OCI-LY1 (cell line): ENCODE measurements at regions not wholly inside any gene's neighbourhood (a gene's known extent, or its start where the extent isn't known, plus 50 kb on each side); places are given as distances from the start of the nearest gene placed in this dataset.

Experiments used
- H2AFZ ChIP-seq: fragments of 200-600 bp; sonication (generic), shearing (Covaris generic); 2 replicates; pipeline ENCODE4 v1.6.0; 2014; ENCODE audit warnings: antibody characterized with exemption, mild to moderate bottlenecking, low read length
- H3F3A ChIP-seq: fragments of 200-600 bp; sonication (generic), shearing (Covaris generic); 2 replicates; pipeline ENCODE4 v1.6.0; 2014; ENCODE audit warnings: mild to moderate bottlenecking, antibody characterized with exemption, low read length, moderate library complexity; ENCODE audit not compliant: insufficient read depth
- H3K27ac ChIP-seq: fragments of 200-600 bp; sonication (generic); 2 replicates; pipeline ENCODE4 v1.5.1; 2014; ENCODE audit warnings: low read length, mixed run types, mild to moderate bottlenecking, low read depth; ENCODE audit not compliant: poor library complexity, severe bottlenecking
- H3K27me3 ChIP-seq: fragments of 200-600 bp; sonication (generic); 2 replicates; pipeline ENCODE4 v1.6.0; 2014; ENCODE audit warnings: antibody characterized with exemption, mild to moderate bottlenecking, low read length, moderate library complexity; ENCODE audit not compliant: insufficient read depth
- H3K36me3 ChIP-seq: fragments of 200-600 bp; sonication (generic); 2 replicates; pipeline ENCODE4 v1.6.1; 2014; ENCODE audit warnings: mild to moderate bottlenecking, antibody characterized with exemption, low read length, moderate library complexity, mixed read lengths; ENCODE audit not compliant: insufficient read depth
- H3K4me1 ChIP-seq: fragments of 200-600 bp; sonication (generic); 2 replicates; pipeline ENCODE4 v1.5.1; 2014; ENCODE audit warnings: mild to moderate bottlenecking, low read length, moderate library complexity; ENCODE audit not compliant: insufficient read depth, severe bottlenecking
- H3K4me2 ChIP-seq: fragments of 200-600 bp; sonication (generic), shearing (Covaris generic); 2 replicates; pipeline ENCODE4 v1.6.1; 2014; ENCODE audit warnings: low read length
- H3K4me3 ChIP-seq: fragments of 200-600 bp; sonication (generic); 2 replicates; pipeline ENCODE4 v1.5.1; 2014; ENCODE audit warnings: low read length, low read depth, mild to moderate bottlenecking, mixed read lengths; ENCODE audit not compliant: poor library complexity, severe bottlenecking
- H3K79me2 ChIP-seq: fragments of 200-600 bp; shearing (Covaris generic); 2 replicates; pipeline ENCODE4 v1.6.1; 2016; ENCODE audit warnings: mixed run types, low read length, mixed read lengths; ENCODE audit not compliant: insufficient read depth
- H3K9ac ChIP-seq: fragments of 200-600 bp; sonication (generic), shearing (Covaris generic); 2 replicates; pipeline ENCODE4 v1.6.1; 2014; ENCODE audit warnings: mild to moderate bottlenecking, low read length, mixed read lengths
- H3K9me2 ChIP-seq: fragments of 200-600 bp; sonication (generic), shearing (Covaris generic); 2 replicates; pipeline ENCODE4 v1.6.1; 2014; ENCODE audit warnings: low read depth, mild to moderate bottlenecking, low read length, mixed read lengths
- H3K9me3 ChIP-seq: fragments of 200-600 bp; shearing (Covaris generic); 2 replicates; pipeline ENCODE4 v1.6.1; 2014; ENCODE audit warnings: low read length, mixed read lengths
- H4K20me1 ChIP-seq: fragments of 200-600 bp; sonication (generic), shearing (Covaris generic); 2 replicates; pipeline ENCODE4 v1.6.0; 2016; ENCODE audit warnings: mild to moderate bottlenecking, low read length; ENCODE audit not compliant: insufficient read depth
- EZH2 ChIP-seq: fragments of 200-600 bp; sonication (generic), shearing (Covaris generic); IDR thresholded peaks from 2 replicates; pipeline ENCODE4 v1.8.0; 2017; ENCODE audit warnings: borderline replicate concordance, mixed run types, mild to moderate bottlenecking, antibody characterized with exemption, low read length, moderate library complexity, mixed read lengths
- TF ChIP-seq, protein P1 (sequence below): fragments of 200-600 bp; sonication (generic), shearing (Covaris generic); IDR thresholded peaks from 2 replicates; pipeline ENCODE4 v1.5.1; 2017; ENCODE audit warnings: mild to moderate bottlenecking, antibody characterized with exemption, low read length, moderate library complexity, mixed read lengths

DNA sequence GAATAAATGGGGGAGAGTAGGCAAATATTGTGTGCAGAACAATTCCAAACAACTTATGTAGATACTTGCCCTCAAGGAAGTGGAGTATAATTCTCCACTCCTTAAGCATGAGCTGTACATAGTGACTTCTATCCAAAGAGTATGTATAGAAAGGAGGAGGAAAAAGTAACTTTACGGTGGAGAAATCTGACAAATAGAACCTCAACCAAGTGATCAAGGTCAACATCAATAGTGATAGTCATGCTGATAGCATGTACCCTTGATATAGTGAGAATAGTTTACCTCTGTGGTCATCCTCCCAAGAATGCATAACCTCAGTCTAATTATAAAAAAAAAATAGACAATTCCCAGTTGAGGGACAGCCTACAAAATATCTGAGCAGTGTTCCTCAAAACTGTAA is 89.1 kb upstream of the NANOS1 start:
- Histone ChIP-seq H3K4me2 (no peak overlapping the region), H3F3A (no peaks in the 10 kb centered on the region), H3K27ac (no peak overlapping the region), H2AFZ (no peak overlapping the region), H3K9me3 (no peaks in the 10 kb centered on the region), H3K9me2 (no peaks in the 10 kb centered on the region), H3K4me1 (no peaks in the 10 kb centered on the region), H3K27me3 (no peaks in the 10 kb centered on the region; the same call in 1 of the 2 replicates), H3K36me3 (no peaks in the 10 kb centered on the region), H3K79me2 (no peaks in the 10 kb centered on the region), H4K20me1 (no peaks in the 10 kb centered on the region), H3K9ac (no peak overlapping the region), H3K4me3 (no peak overlapping the region)
- TF ChIP-seq EZH2 = no peak
- TF ChIP-seq, protein P1, sequence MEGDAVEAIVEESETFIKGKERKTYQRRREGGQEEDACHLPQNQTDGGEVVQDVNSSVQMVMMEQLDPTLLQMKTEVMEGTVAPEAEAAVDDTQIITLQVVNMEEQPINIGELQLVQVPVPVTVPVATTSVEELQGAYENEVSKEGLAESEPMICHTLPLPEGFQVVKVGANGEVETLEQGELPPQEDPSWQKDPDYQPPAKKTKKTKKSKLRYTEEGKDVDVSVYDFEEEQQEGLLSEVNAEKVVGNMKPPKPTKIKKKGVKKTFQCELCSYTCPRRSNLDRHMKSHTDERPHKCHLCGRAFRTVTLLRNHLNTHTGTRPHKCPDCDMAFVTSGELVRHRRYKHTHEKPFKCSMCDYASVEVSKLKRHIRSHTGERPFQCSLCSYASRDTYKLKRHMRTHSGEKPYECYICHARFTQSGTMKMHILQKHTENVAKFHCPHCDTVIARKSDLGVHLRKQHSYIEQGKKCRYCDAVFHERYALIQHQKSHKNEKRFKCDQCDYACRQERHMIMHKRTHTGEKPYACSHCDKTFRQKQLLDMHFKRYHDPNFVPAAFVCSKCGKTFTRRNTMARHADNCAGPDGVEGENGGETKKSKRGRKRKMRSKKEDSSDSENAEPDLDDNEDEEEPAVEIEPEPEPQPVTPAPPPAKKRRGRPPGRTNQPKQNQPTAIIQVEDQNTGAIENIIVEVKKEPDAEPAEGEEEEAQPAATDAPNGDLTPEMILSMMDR = no peak

DNA sequence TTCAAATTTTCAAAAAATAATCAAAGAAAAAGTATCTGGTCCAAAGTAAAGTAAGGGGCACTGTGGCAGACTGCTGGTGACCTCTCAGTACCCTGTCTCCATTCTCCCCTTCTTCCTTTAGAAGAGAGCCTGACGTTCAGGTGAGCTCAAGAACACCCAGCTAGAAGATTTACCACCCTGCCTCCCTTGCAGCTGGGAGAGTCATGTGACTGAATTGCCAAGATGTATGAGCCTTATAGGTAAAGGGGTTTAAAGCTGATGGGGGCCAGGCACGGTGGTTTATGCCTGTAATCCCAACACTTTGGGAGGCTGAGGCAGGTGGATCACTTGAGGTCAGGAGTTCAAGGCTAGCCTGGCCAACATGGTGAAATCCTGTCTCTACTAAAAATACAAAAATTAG is 86.3 kb upstream of the NANOS1 start:
- H3K27me3 ChIP-seq = peaks cover 3% of the 10 kb centered on the region; the same call in 1 of the 2 replicates
- H3K9ac ChIP-seq = no peak overlapping the region
- peaks cover 11% of the 10 kb centered on the region for H3K4me1 ChIP-seq
- no peak overlapping the region for H3K4me3 ChIP-seq
- no peak overlapping the region for H3K27ac ChIP-seq
- no peaks in the 10 kb centered on the region; the same call in 1 of the 2 replicates for H3K36me3 ChIP-seq
- H3K79me2 ChIP-seq = no peaks in the 10 kb centered on the region
- H2AFZ ChIP-seq = no peak overlapping the region
- no peak overlapping the region for H3K4me2 ChIP-seq
- no peaks in the 10 kb centered on the region for H3F3A ChIP-seq
- H4K20me1 ChIP-seq = no peaks in the 10 kb centered on the region
- TF ChIP-seq, protein P1 = no peak
- no peak for TF ChIP-seq EZH2
- H3K9me2 ChIP-seq = no peaks in the 10 kb centered on the region
- no peaks in the 10 kb centered on the region for H3K9me3 ChIP-seq

DNA sequence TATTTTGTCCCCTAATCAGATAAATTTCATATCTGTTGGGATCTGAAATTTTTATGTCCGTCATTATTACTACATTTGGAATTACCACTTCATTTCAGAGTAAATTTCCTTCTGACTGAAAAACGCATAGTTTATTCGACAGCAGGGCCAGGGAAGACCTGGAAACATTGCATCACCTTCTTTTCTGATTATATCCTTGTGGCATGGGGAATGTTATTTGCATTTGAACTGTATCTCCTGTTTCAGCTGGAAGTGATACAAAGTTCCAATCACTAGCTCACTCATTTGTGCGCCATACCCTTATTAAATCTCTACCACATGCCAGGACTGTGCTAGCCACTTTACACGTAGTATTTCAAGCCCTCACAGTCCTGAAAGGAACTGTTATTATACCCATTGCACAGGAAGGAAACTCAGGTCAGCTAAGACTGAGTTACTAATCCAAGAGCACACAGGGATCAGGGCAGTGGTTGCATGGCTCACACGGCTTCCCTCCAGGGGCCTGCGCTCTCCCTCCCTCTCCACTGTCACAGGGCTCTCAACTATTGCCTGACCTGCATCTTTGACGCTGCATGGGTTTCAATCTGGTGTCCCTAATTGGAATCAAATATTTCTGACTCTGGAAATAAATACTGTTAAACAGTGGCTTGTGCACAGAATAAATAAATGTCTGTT is 84.4 kb upstream of the NANOS1 start:
- H3K9me2 ChIP-seq = no peaks in the 10 kb centered on the region
- peaks cover 3% of the 10 kb centered on the region; the same call in 1 of the 2 replicates for H3K27me3 ChIP-seq
- no peak overlapping the region for H3K4me2 ChIP-seq
- no peaks in the 10 kb centered on the region for H3F3A ChIP-seq
- H3K9me3 ChIP-seq = no peaks in the 10 kb centered on the region
- H3K4me1 ChIP-seq = peaks cover 11% of the 10 kb centered on the region
- no peaks in the 10 kb centered on the region for H3K79me2 ChIP-seq
- no peak for TF ChIP-seq EZH2
- TF ChIP-seq, protein P1 = no peak
- no peaks in the 10 kb centered on the region; the same call in 1 of the 2 replicates for H3K36me3 ChIP-seq
- H3K27ac ChIP-seq = no peak overlapping the region
- H2AFZ ChIP-seq = no peak overlapping the region
- H3K4me3 ChIP-seq = no peak overlapping the region
- no peak overlapping the region for H3K9ac ChIP-seq
- H4K20me1 ChIP-seq = no peaks in the 10 kb centered on the region
